K562 (cell line): ENCODE measurements at regions not wholly inside any gene's neighbourhood (a gene's known extent, or its start where the extent isn't known, plus 50 kb on each side); places are given as distances from the start of the nearest gene placed in this dataset.
"Not testable (repeated sequence)": the region's sequence is repeated elsewhere in the genome, so short reads cannot be mapped to it uniquely, and the experiment has no call there.

ENCODE experiments used
- ATAC-seq: fragments of 200-7000 bp; cut with Tn5 transposase; 3 replicates; pipeline ENCODE4 v1.9.1; 2020; ENCODE audit warnings: moderate library complexity
- BruUV-seq: library from RNA; stranded (reverse); fragments of 400-500 nt; replicated peaks from 2 replicates; lab custom pipeline; 2021; lab: Mats Ljungman, UMichigan
- CTCF ChIA-PET: fragments of 300-600 bp; formaldehyde crosslinking; extraction: SDS; loops from one replicate; lab custom pipeline; 2021; ENCODE audit warnings: low intra/inter-chr PET ratio; lab: Yijun Ruan, JAX
- POLR2A ChIA-PET: fragments of 300-600, 350-650 bp; sonication (Branson Sonifier 250); formaldehyde crosslinking; extraction: SDS; loops from one replicate; lab custom pipeline; 2021; ENCODE audit warnings: antibody characterized with exemption, inconsistent platforms; lab: Yijun Ruan, JAX
- DNase-seq, 4 experiments: peaks; one replicate each; pipeline versions ENCODE4 v3.0.0 to v3.0.0-alpha.2; 2011 to 2018; ENCODE audit warnings: low spot score in 3 of 4, mixed read lengths in 3 of 4; ENCODE audit errors: extremely low read depth in 1 of 4
- FAIRE-seq: peaks from 2 replicates; lab custom pipeline; 2011; peaks lifted over from hg19 to GRCh38; lab: Jason Lieb, UNC
- H2AFZ ChIP-seq: 2 replicates; pipeline ENCODE4 v1.6.0; 2011; ENCODE audit warnings: low read depth, low read length, control low read depth, inconsistent platforms
- H3K27ac ChIP-seq: fragments of 200-600 bp; 3 replicates; pipeline ENCODE4 v1.8.0; 2011; ENCODE audit warnings: low read depth, mild to moderate bottlenecking, control low read depth, inconsistent platforms, low read length, moderate library complexity, mixed read lengths; ENCODE audit errors: extremely low read depth
- H3K27me3 ChIP-seq, 2 experiments: fragments of 300-600 bp in 1 of 2; 2 replicates in 1 of 2; 3 replicates in 1 of 2; pipeline versions ENCODE4 v1.6.0 to v1.8.0; 2011; ENCODE audit warnings: inconsistent platforms in 2 of 2, low read length in 2 of 2, mild to moderate bottlenecking in 1 of 2, mixed read lengths in 1 of 2, moderate library complexity in 1 of 2; ENCODE audit not compliant: control insufficient read depth in 2 of 2, insufficient read depth in 2 of 2
- H3K36me3 ChIP-seq: fragments of 300-600 bp; 3 replicates; pipeline ENCODE4 v1.8.0; 2011; ENCODE audit warnings: mild to moderate bottlenecking, low read length, inconsistent platforms; ENCODE audit not compliant: control insufficient read depth, insufficient read depth
- H3K4me1 ChIP-seq, 2 experiments: fragments of 200-600 bp in 1 of 2; replicated peaks in 1 of 2; 2 replicates in 1 of 2; 3 replicates in 1 of 2; pipeline versions ENCODE4 v1.5.1 to v1.8.0; 2011; ENCODE audit warnings: inconsistent platforms in 2 of 2, low read length in 2 of 2, mild to moderate bottlenecking in 1 of 2, mixed read lengths in 1 of 2, moderate library complexity in 1 of 2; ENCODE audit not compliant: control insufficient read depth in 2 of 2, insufficient read depth in 2 of 2
- H3K4me2 ChIP-seq: 2 replicates; pipeline ENCODE4 v1.6.1; 2011; ENCODE audit warnings: low read length, control low read depth, inconsistent platforms, mixed read lengths; ENCODE audit not compliant: insufficient read depth
- H3K4me3 ChIP-seq: fragments of 200-600 bp; sonication (generic), shearing (Covaris generic); 2 replicates; pipeline ENCODE4 v1.5.1; 2016; ENCODE audit warnings: control low read depth, inconsistent platforms
- H3K79me2 ChIP-seq: fragments of 200-600 bp; 3 replicates; pipeline ENCODE4 v1.8.0; 2011; ENCODE audit warnings: low read length, inconsistent platforms; ENCODE audit not compliant: control insufficient read depth, insufficient read depth
- H3K9ac ChIP-seq, 2 experiments: 2 replicates each; pipeline versions ENCODE4 v1.6.0 to v1.6.1; 2011; ENCODE audit warnings: low read depth in 2 of 2, low read length in 2 of 2, control low read depth in 1 of 2, inconsistent platforms in 1 of 2, mild to moderate bottlenecking in 1 of 2, mixed read lengths in 1 of 2; ENCODE audit not compliant: insufficient read depth in 1 of 2
- H3K9me1 ChIP-seq: one replicate; pipeline ENCODE4 v1.6.0; 2011; ENCODE audit warnings: inconsistent platforms, mild to moderate bottlenecking, low read length, moderate library complexity; ENCODE audit not compliant: control insufficient read depth, insufficient read depth
- H3K9me3 ChIP-seq: replicated peaks from 2 replicates; pipeline ENCODE4 v1.5.1; 2011; ENCODE audit warnings: low read depth, low read length, inconsistent platforms; ENCODE audit not compliant: control insufficient read depth, insufficient read depth
- H4K20me1 ChIP-seq: replicated peaks from 2 replicates; pipeline ENCODE4 v1.6.1; 2011; ENCODE audit warnings: low read length, inconsistent platforms, mixed read lengths; ENCODE audit not compliant: control insufficient read depth, insufficient read depth
- WGBS: fragments of 100-300 bp; shearing (Covaris generic); methylation state at CpG from one replicate; pipeline ENCODE4 v1.1.6; 2016; ENCODE audit warnings: low coverage, mixed read lengths; ENCODE audit not compliant: insufficient coverage; ENCODE audit errors: missing lambda C conversion rate; 5-methylcytosine and 5-hydroxymethylcytosine counted together
- in situ Hi-C: fragments of 300-500 bp; cut with MboI; formaldehyde crosslinking; loops from 4 replicates; pipeline ENCODE4 v1.15.0; 2018; ENCODE audit warnings: inconsistent platforms, mixed read lengths
- intact Hi-C: fragments of 100-400 bp; cut with micrococcal nuclease; formaldehyde crosslinking; loops from 2 replicates; pipeline ENCODE4 v1.14.2; 2022

DNA sequence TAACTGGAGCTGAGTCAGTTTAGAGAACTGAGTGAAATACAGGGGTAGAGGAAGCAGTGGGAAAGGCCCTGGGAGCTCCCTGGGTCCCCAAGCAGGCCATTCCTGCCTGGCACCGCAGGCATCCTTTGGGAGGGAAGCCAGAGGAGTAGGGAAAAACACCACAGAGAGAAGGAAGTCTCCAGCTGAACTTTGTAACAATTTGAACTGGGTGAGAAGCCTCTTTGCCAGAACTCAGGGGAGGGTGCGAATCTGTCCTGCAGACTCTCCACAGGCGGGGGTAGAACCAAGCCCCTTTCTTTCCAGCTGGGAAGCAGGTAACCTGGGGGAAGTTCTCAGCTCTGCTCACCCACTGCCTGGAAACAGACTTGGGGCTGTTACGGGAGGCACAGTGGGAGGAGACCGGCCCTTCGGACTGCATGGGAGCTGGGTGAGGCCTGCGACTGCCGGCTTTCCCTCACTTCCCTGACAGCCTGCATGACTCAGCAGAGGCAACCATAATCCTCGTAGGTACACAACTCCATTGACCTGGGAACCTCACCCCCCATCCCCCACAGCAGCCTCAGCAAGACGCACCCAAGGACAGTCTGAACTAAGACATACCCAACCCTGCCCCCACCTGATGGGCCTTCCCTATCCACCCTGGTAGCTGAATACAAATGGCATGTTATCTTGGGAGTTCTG is 110.1 kb downstream of the ARHGAP11B start:
- FAIRE-seq, H3K4me1 ChIP-seq, H3K4me2 ChIP-seq, H3K9ac ChIP-seq, H3K79me2 ChIP-seq, H4K20me1 ChIP-seq, H2AFZ ChIP-seq, CTCF ChIA-PET, H3K9me3 ChIP-seq, H3K9me1 ChIP-seq, POLR2A ChIA-PET, BruUV-seq, intact Hi-C loops, H3K27me3 ChIP-seq, ATAC-seq, DNase-seq, in situ Hi-C loops, H3K27ac ChIP-seq, H3K4me3 ChIP-seq: not testable (repeated sequence)
- 100% methylated on average over 7 of the region's 10 CpGs for WGBS
- peaks cover 32% of the 10 kb centered on the region; the same call in 2 of the 3 replicates for H3K36me3 ChIP-seq

DNA sequence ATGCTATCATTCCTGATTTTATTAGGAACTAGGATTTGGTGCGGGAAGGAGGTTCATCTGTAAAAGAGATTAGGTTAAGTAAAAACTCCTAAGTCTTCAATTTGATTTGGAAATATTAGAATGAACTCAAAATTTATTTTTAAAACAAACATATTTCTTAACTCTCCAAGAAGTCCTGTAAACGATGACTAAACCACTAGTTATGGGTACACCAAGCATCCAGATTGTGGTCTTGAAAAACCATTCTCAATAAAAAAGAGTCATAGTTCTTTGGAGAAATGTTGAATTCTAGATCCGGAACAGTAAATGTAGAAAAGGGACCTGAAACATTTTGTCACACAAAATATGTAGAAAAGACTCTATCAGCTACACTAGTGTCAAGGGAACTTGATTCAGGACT is 116.9 kb downstream of the ARHGAP11B start:
- H3K9ac ChIP-seq, H3K79me2 ChIP-seq, CTCF ChIA-PET, ATAC-seq, H3K27me3 ChIP-seq, BruUV-seq, H4K20me1 ChIP-seq, H3K9me3 ChIP-seq, H3K27ac ChIP-seq, POLR2A ChIA-PET, H3K4me1 ChIP-seq, intact Hi-C loops, DNase-seq, H2AFZ ChIP-seq, H3K4me2 ChIP-seq, in situ Hi-C loops, H3K4me3 ChIP-seq, H3K9me1 ChIP-seq: not testable (repeated sequence)
- WGBS = 97% methylated on average over 3 of the region's 3 CpGs
- H3K36me3 ChIP-seq = peaks cover 27% of the 10 kb centered on the region; the same call in 1 of the 3 replicates
- FAIRE-seq = peak; percentile 59

- H3K9ac ChIP-seq, H3K27me3 ChIP-seq, CTCF ChIA-PET, in situ Hi-C loops, intact Hi-C loops, H3K9me1 ChIP-seq, POLR2A ChIA-PET, BruUV-seq, H2AFZ ChIP-seq, H3K27ac ChIP-seq, H3K4me1 ChIP-seq, H4K20me1 ChIP-seq, FAIRE-seq, H3K9me3 ChIP-seq, ATAC-seq, H3K4me2 ChIP-seq, H3K79me2 ChIP-seq, DNase-seq, H3K4me3 ChIP-seq: not testable (repeated sequence)
- WGBS = no CpG with 5 or more reads among the region's 1 CpG
- H3K36me3 ChIP-seq = peaks cover 36% of the 10 kb centered on the region; the same call in 1 of the 3 replicates
These were observed 123.1 kb downstream of the ARHGAP11B start for GRCh38 chr15:30749048-30749447.
